HG03457 (cell line): ENCODE measurements at regions not wholly inside any gene's neighbourhood (a gene's known extent, or its start where the extent isn't known, plus 50 kb on each side); places are given as distances from the start of the nearest gene placed in this dataset.
"Not testable (repeated sequence)": the region's sequence is repeated elsewhere in the genome, so short reads cannot be mapped to it uniquely, and the experiment has no call there.

Experiments
- ATAC-seq: cut with Tn5 transposase; IDR thresholded peaks from one replicate; pipeline ENCODE4 v1.9.1; 2021; ENCODE audit warnings: moderate number of reproducible peaks; ENCODE audit not compliant: unreplicated experiment

GRCh38 chr19:28150129-28150528, 1062.8 kb downstream of the UQCRFS1 start:
- ATAC-seq: no peak

- no peak for ATAC-seq
These were observed 1064.4 kb downstream of the UQCRFS1 start for GRCh38 chr19:28148554-28148953.

GRCh38 chr19:28142258-28142657, 1070.7 kb downstream of the UQCRFS1 start:
- ATAC-seq: no peak

- ATAC-seq: no peak
These were observed 1072.8 kb downstream of the UQCRFS1 start for GRCh38 chr19:28140201-28140600.

- ATAC-seq: no peak
These were observed 1075.2 kb downstream of the UQCRFS1 start for GRCh38 chr19:28137772-28138171.

- ATAC-seq: no peak
These were observed 1076.2 kb downstream of the UQCRFS1 start for GRCh38 chr19:28136796-28137195.

GRCh38 chr19:28135825-28136224, 1077.1 kb downstream of the UQCRFS1 start:
- ATAC-seq: no peak

GRCh38 chr19:28134311-28134710, 1078.6 kb downstream of the UQCRFS1 start:
- ATAC-seq: no peak

- not testable (repeated sequence) for ATAC-seq
These were observed 1082.1 kb downstream of the UQCRFS1 start for GRCh38 chr19:28130881-28131280.

GRCh38 chr19:28130066-28130511, 1082.9 kb downstream of the UQCRFS1 start:
- ATAC-seq: no peak

GRCh38 chr19:28128341-28128740, 1084.6 kb downstream of the UQCRFS1 start:
- no peak for ATAC-seq

GRCh38 chr19:28126135-28126898, 1086.6 kb downstream of the UQCRFS1 start:
- no peak for ATAC-seq

- no peak for ATAC-seq
These were observed 1090.2 kb downstream of the UQCRFS1 start for GRCh38 chr19:28122734-28123133.

- no peak for ATAC-seq
These were observed 1094.7 kb downstream of the UQCRFS1 start for GRCh38 chr19:28118235-28118634.

- ATAC-seq: no peak
These were observed 1095.8 kb downstream of the UQCRFS1 start for GRCh38 chr19:28117143-28117542.

GRCh38 chr19:28116379-28116778, 1096.6 kb downstream of the UQCRFS1 start:
- not testable (repeated sequence) for ATAC-seq

- ATAC-seq: no peak
These were observed 1109.0 kb downstream of the UQCRFS1 start for GRCh38 chr19:28103921-28104320.

- not testable (repeated sequence) for ATAC-seq
These were observed 1128.2 kb downstream of the UQCRFS1 start for GRCh38 chr19:28084659-28085157.

GRCh38 chr19:28076628-28077027, 1136.3 kb downstream of the UQCRFS1 start:
- ATAC-seq: no peak

- no peak for ATAC-seq
These were observed 1137.7 kb downstream of the UQCRFS1 start for GRCh38 chr19:28075229-28075628.

- ATAC-seq: no peak
These were observed 1138.2 kb downstream of the UQCRFS1 start for GRCh38 chr19:28074773-28075172.

GRCh38 chr19:28067882-28068281, 1145.1 kb downstream of the UQCRFS1 start:
- ATAC-seq: no peak

GRCh38 chr19:28066988-28067387, 1146.0 kb downstream of the UQCRFS1 start:
- no peak for ATAC-seq
